CD14-positive monocyte (primary cell): ENCODE measurements at regions not wholly inside any gene's neighbourhood (a gene's known extent, or its start where the extent isn't known, plus 50 kb on each side); places are given as distances from the start of the nearest gene placed in this dataset.

Source experiments
- DNase-seq, 3 donors: peaks; one replicate each; pipeline ENCODE4 v3.0.0-alpha.2; 2011 to 2022
- H2AFZ ChIP-seq: 2 replicates; pipeline ENCODE4 v1.6.0; 2012; ENCODE audit warnings: mild to moderate bottlenecking, low read depth, low read length, inconsistent platforms; ENCODE audit not compliant: insufficient read depth, poor library complexity, severe bottlenecking
- H3K27ac ChIP-seq, 2 donors: 1 replicate in 1 of 2; 2 replicates in 1 of 2; pipeline ENCODE4 v1.5.1; 2012 to 2013; ENCODE audit warnings: low read length in 2 of 2, control low read depth in 1 of 2, inconsistent platforms in 1 of 2, low read depth in 1 of 2, mild to moderate bottlenecking in 1 of 2
- H3K27me3 ChIP-seq, 2 donors: one replicate each; pipeline versions ENCODE4 v1.6.0 to v1.6.1; 2011 to 2013; ENCODE audit warnings: low read length in 2 of 2; ENCODE audit not compliant: control insufficient read depth in 2 of 2, insufficient read depth in 2 of 2
- H3K36me3 ChIP-seq, 2 donors: replicated peaks in 1 of 2; 1 replicate in 1 of 2; 2 replicates in 1 of 2; pipeline versions ENCODE4 v1.5.1 to v1.6.1; 2012 to 2013; ENCODE audit warnings: low read length in 2 of 2, control low read depth in 1 of 2, inconsistent platforms in 1 of 2, mild to moderate bottlenecking in 1 of 2; ENCODE audit not compliant: insufficient read depth in 2 of 2, control insufficient read depth in 1 of 2
- H3K4me1 ChIP-seq, 2 donors: 1 replicate in 1 of 2; 2 replicates in 1 of 2; pipeline versions ENCODE4 v1.5.1 to v1.6.1; 2012 to 2013; ENCODE audit warnings: low read length in 2 of 2, control low read depth in 1 of 2, inconsistent platforms in 1 of 2, mild to moderate bottlenecking in 1 of 2, moderate library complexity in 1 of 2; ENCODE audit not compliant: insufficient read depth in 2 of 2, control insufficient read depth in 1 of 2
- H3K4me2 ChIP-seq: replicated peaks from 2 replicates; pipeline ENCODE3; 2012; ENCODE audit warnings: low read length, moderate library complexity, mild to moderate bottlenecking; ENCODE audit not compliant: poor library complexity, severe bottlenecking; ENCODE audit errors: extremely low read depth
- H3K4me3 ChIP-seq, 3 experiments: fragments of 200-600 bp in 1 of 3; sonication (generic) in 1 of 3; replicated peaks in 1 of 3; 1 replicate in 2 of 3; 2 replicates in 1 of 3; pipeline ENCODE4 v1.5.1; 2011 to 2013; ENCODE audit warnings: low read length in 3 of 3, mild to moderate bottlenecking in 3 of 3, control low read depth in 2 of 3, low read depth in 2 of 3, inconsistent platforms in 1 of 3, moderate library complexity in 1 of 3
- H3K79me2 ChIP-seq: 2 replicates; pipeline ENCODE4 v1.6.0; 2012; ENCODE audit warnings: mild to moderate bottlenecking, control low read depth, inconsistent platforms, low read length, moderate library complexity; ENCODE audit not compliant: insufficient read depth
- H3K9ac ChIP-seq: 2 replicates; pipeline ENCODE4 v1.6.0; 2017; ENCODE audit warnings: low read length, mild to moderate bottlenecking; ENCODE audit not compliant: insufficient read depth, poor library complexity, severe bottlenecking
- H3K9me3 ChIP-seq, 2 donors: replicated peaks in 1 of 2; 1 replicate in 1 of 2; 2 replicates in 1 of 2; pipeline versions ENCODE4 v1.5.1 to v1.6.1; 2012 to 2013; ENCODE audit warnings: low read length in 2 of 2, control low read depth in 1 of 2; ENCODE audit not compliant: control insufficient read depth in 1 of 2, insufficient read depth in 1 of 2
- H4K20me1 ChIP-seq: 2 replicates; pipeline ENCODE4 v1.6.0; 2012; ENCODE audit warnings: mild to moderate bottlenecking, low read length, control low read depth, moderate library complexity; ENCODE audit not compliant: insufficient read depth
- H3K27ac Mint-ChIP-seq, 7 donors: one replicate each; pipeline ENCODE4 v1.8.0; 2020; ENCODE audit warnings: mild to moderate bottlenecking in 7 of 7, mixed read lengths in 7 of 7, moderate library complexity in 6 of 7, inconsistent platforms in 2 of 7
- H3K27me3 Mint-ChIP-seq, 3 donors: one replicate each; pipeline ENCODE4 v1.8.0; 2021 to 2022; ENCODE audit warnings: low read depth in 3 of 3, mild to moderate bottlenecking in 3 of 3, mixed read lengths in 3 of 3, moderate library complexity in 3 of 3, inconsistent platforms in 1 of 3
- H3K36me3 Mint-ChIP-seq, 2 donors: one replicate each; pipeline ENCODE4 v1.8.0; 2020; ENCODE audit warnings: mixed read lengths in 2 of 2, inconsistent platforms in 1 of 2, mild to moderate bottlenecking in 1 of 2
- H3K4me1 Mint-ChIP-seq: one replicate; pipeline ENCODE4 v1.8.0; 2020; ENCODE audit warnings: mild to moderate bottlenecking, mixed read lengths
- H3K4me3 Mint-ChIP-seq, 2 donors: one replicate each; pipeline ENCODE4 v1.8.0; 2020; ENCODE audit warnings: mild to moderate bottlenecking in 2 of 2, mixed read lengths in 2 of 2, moderate library complexity in 1 of 2
- H3K9me3 Mint-ChIP-seq, 7 donors: one replicate each; pipeline ENCODE4 v1.8.0; 2020 to 2022; ENCODE audit warnings: mixed read lengths in 7 of 7, mild to moderate bottlenecking in 6 of 7, moderate library complexity in 6 of 7, inconsistent platforms in 2 of 7
- WGBS: methylation state at CpG from one replicate; pipeline ENCODE4 v1.1.5; 2013; ENCODE audit warnings: missing lambda C conversion rate; ENCODE audit not compliant: insufficient coverage; 5-methylcytosine and 5-hydroxymethylcytosine counted together
- intact Hi-C, 2 donors: fragments of 100-400 bp; cut with micrococcal nuclease; formaldehyde crosslinking; loops; one replicate each; pipeline versions ENCODE4 v1.15.0 to v1.15.1; 2023
- TF ChIP-seq, protein P1 (sequence below): fragments of 200-600 bp; IDR thresholded peaks from one replicate; pipeline ENCODE4 v1.8.0; 2022; ENCODE audit warnings: antibody characterized with exemption, mild to moderate bottlenecking

DNA sequence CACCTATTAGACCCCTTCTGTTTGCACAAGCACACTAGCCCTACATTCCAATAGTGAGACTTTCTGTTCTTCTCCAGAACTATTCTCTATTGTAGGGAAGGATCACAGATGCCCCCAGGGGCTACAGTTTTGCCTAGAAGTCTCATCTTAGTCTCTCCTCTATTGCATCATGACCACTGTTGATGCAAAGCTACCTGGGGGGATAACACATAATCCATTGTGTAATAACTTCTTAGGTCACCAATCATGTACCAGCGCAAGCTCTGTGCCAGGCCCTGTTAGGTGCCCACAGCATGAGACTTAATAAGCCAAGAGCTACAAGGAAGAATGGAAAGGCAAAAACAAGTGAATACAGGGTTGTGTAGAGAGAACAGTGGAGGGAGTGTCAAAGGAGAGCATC, 98.1 kb upstream of the TNFAIP3 start:
- no peak overlapping the region for H2AFZ ChIP-seq
- no peaks in the 10 kb centered on the region for H3K36me3 ChIP-seq
- peaks cover 0 to 2% of the 10 kb centered on the region in 2 donors for H3K36me3 Mint-ChIP-seq
- H3K27ac Mint-ChIP-seq, result peak overlapping the region in 5 of 7 donors; percentile 88 to 96 (median 95)
- H3K4me1 ChIP-seq, result peaks cover 35 to 39% of the 10 kb centered on the region in 2 donors
- no peak overlapping the region for H3K9ac ChIP-seq
- H3K4me3 Mint-ChIP-seq, result no peak overlapping the region
- peak in 1 of 3 donors; percentile 18 for DNase-seq
- WGBS, result no CpG with 5 or more reads among the region's 1 CpG
- H3K9me3 ChIP-seq, result no peaks in the 10 kb centered on the region
- H3K27me3 Mint-ChIP-seq, result peaks cover 0 to 5% (median 0%) of the 10 kb centered on the region in 3 donors
- peak overlapping the region in 1 of 2 donors; percentile 72 for H3K27ac ChIP-seq
- H3K4me2 ChIP-seq, result no peak overlapping the region
- no peaks in the 10 kb centered on the region for H3K79me2 ChIP-seq
- TF ChIP-seq, protein P1, sequence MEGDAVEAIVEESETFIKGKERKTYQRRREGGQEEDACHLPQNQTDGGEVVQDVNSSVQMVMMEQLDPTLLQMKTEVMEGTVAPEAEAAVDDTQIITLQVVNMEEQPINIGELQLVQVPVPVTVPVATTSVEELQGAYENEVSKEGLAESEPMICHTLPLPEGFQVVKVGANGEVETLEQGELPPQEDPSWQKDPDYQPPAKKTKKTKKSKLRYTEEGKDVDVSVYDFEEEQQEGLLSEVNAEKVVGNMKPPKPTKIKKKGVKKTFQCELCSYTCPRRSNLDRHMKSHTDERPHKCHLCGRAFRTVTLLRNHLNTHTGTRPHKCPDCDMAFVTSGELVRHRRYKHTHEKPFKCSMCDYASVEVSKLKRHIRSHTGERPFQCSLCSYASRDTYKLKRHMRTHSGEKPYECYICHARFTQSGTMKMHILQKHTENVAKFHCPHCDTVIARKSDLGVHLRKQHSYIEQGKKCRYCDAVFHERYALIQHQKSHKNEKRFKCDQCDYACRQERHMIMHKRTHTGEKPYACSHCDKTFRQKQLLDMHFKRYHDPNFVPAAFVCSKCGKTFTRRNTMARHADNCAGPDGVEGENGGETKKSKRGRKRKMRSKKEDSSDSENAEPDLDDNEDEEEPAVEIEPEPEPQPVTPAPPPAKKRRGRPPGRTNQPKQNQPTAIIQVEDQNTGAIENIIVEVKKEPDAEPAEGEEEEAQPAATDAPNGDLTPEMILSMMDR, result no peak
- H4K20me1 ChIP-seq, result no peaks in the 10 kb centered on the region
- H3K4me3 ChIP-seq, result no peak overlapping the region
- H3K4me1 Mint-ChIP-seq, result peaks cover 40% of the 10 kb centered on the region
- intact Hi-C loops, result loop anchor here (5.0 to 10.0 kb wide), 3 partner anchors 37 to 823 kb away; no protein-coding TSS in a partner anchor
- no peaks in the 10 kb centered on the region for H3K27me3 ChIP-seq
- peaks cover 0 to 2% (median 0%) of the 10 kb centered on the region in 7 donors for H3K9me3 Mint-ChIP-seq

DNA sequence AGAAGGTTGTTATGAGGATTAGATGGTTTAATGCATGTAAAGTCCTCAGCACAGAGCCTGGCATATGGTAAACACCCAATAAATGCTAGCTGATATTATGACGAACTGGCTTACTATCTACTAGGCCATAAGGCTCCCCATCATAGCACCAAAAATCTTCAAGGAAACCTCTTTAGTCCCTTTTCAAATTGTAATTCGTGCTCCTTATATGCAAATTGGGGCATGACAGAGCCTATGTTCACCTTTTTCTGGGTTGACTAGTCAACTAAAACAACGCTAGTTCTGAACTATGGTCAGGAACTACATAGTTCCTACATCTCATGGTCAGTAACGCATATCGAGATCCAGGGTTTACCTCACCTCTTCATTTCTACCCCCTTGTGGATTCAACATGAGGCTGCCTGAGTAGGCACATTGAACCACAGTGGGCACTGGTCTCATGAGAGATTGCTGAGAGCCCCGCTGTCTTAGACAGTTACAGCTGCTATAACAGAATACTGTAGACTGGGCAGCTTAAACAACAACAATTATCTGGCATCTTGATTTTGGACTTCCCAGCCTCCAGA, 97.2 kb upstream of the TNFAIP3 start:
- no peak overlapping the region for H3K4me3 ChIP-seq
- intact Hi-C loops, result loop anchor here (5.0 to 10.0 kb wide), 5 partner anchors 38 to 822 kb away; no protein-coding TSS in a partner anchor
- H3K9me3 Mint-ChIP-seq, result peaks cover 0 to 2% (median 0%) of the 10 kb centered on the region in 7 donors
- H3K79me2 ChIP-seq, result no peaks in the 10 kb centered on the region
- H3K27ac Mint-ChIP-seq, result peak overlapping the region in 1 of 7 donors; percentile 2
- H3K4me2 ChIP-seq, result no peak overlapping the region
- H2AFZ ChIP-seq, result no peak overlapping the region
- no peak overlapping the region for H3K27ac ChIP-seq
- H3K4me3 Mint-ChIP-seq, result no peak overlapping the region
- H3K9ac ChIP-seq, result no peak overlapping the region
- H3K4me1 ChIP-seq, result peaks cover 43 to 48% of the 10 kb centered on the region in 2 donors
- peaks cover 49% of the 10 kb centered on the region for H3K4me1 Mint-ChIP-seq
- no peaks in the 10 kb centered on the region for H3K36me3 Mint-ChIP-seq
- H3K27me3 ChIP-seq, result no peaks in the 10 kb centered on the region
- H3K36me3 ChIP-seq, result no peaks in the 10 kb centered on the region
- no peaks in the 10 kb centered on the region for H4K20me1 ChIP-seq
- TF ChIP-seq, protein P1, result no peak
- no peak for DNase-seq
- H3K27me3 Mint-ChIP-seq, result peaks cover 0 to 5% (median 0%) of the 10 kb centered on the region in 3 donors
- no peaks in the 10 kb centered on the region for H3K9me3 ChIP-seq
- 98% methylated on average over 5 of the region's 6 CpGs for WGBS
